Activated T-cell treated with anti-CD3 and anti-CD28 coated beads, Interleukin-2, amount 50 U/mL, for 24 hours (primary cell): ENCODE measurements at regions not wholly inside any gene's neighbourhood (a gene's known extent, or its start where the extent isn't known, plus 50 kb on each side); places are given as distances from the start of the nearest gene placed in this dataset.

Source experiments
- DNase-seq: peaks from one replicate; pipeline ENCODE4 v3.0.0-alpha.2; 2020
- H3K27ac Mint-ChIP-seq: 2 replicates; pipeline ENCODE4 v1.8.0; 2020; ENCODE audit warnings: mild to moderate bottlenecking, mixed read lengths
- H3K27me3 Mint-ChIP-seq: 2 replicates; pipeline ENCODE4 v1.8.0; 2020; ENCODE audit warnings: mixed read lengths
- H3K36me3 Mint-ChIP-seq: 2 replicates; pipeline ENCODE4 v1.8.0; 2020; ENCODE audit warnings: low read depth, mixed read lengths
- H3K4me1 Mint-ChIP-seq: 2 replicates; pipeline ENCODE4 v1.8.0; 2020; ENCODE audit warnings: low read depth, mixed read lengths
- H3K4me3 Mint-ChIP-seq: 2 replicates; pipeline ENCODE4 v1.8.0; 2020; ENCODE audit warnings: mild to moderate bottlenecking, moderate library complexity, mixed read lengths
- H3K9me3 Mint-ChIP-seq: 2 replicates; pipeline ENCODE4 v1.8.0; 2020; ENCODE audit warnings: mixed read lengths

DNA sequence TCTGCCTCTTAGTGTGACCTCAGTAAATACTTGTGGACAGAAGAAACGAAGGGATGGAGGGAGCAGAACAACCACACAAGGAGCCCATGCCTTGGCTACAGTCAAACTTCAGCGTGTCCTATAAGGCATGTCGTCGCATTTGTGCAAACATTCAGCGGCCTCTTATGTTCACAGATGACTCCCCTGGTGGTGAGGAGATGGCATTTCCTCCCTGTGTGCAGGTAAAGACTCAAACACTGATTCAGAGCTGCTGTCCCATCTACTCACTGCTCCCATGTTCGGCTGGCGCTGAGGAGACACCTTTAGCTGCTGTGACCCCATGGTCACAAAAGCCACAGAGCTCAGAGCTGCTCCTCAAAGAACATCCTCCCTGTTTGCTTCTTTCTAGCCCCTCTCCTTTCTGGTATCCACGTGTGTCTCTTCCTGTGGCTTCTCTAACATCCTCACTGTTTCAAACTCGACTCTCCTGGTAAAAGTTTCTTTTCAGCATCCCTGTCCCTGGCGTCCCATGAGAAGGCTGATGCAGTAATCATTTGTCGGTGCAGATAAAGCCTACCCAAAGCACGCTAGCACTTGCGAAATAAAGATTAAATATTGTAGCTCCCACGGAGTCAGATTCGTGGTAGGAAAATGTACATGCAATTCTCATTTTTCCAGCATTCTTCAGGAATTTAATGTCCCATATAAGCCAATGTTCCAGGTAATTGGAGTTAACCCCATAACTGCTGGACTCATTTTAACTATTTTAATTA, 124.9 kb upstream of the NEBL start:
- Mint-ChIP-seq H3K9me3 (no peaks in the 10 kb centered on the region), H3K4me1 (no peaks in the 10 kb centered on the region), H3K36me3 (no peaks in the 10 kb centered on the region), H3K4me3 (no peak overlapping the region), H3K27ac (no peak overlapping the region), H3K27me3 (peaks cover 3% of the 10 kb centered on the region)
- no peak for DNase-seq

DNA sequence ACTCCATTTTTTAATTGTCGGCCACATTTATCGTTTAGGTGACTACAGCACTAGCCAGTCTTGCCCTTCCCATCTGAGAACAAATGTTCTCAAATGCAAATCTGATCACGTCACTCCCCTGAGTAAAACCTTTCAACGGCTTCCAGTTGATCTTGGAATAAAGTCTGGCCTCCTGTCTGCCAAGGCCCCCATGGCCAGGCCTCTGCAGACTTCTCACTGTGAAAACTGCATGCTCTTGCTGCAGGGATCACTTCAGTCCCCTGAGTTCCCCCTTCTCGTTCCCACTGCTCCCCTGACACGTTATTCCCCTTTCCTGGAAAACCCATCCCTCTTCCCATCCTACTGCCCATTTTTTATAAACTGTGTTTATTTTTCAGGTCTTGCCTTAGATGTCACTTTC, 124.1 kb upstream of the NEBL start:
- Mint-ChIP-seq H3K27me3 (peaks cover 3% of the 10 kb centered on the region), H3K27ac (no peak overlapping the region), H3K36me3 (no peaks in the 10 kb centered on the region), H3K4me3 (no peak overlapping the region), H3K4me1 (no peaks in the 10 kb centered on the region), H3K9me3 (no peaks in the 10 kb centered on the region)
- DNase-seq = no peak

DNA sequence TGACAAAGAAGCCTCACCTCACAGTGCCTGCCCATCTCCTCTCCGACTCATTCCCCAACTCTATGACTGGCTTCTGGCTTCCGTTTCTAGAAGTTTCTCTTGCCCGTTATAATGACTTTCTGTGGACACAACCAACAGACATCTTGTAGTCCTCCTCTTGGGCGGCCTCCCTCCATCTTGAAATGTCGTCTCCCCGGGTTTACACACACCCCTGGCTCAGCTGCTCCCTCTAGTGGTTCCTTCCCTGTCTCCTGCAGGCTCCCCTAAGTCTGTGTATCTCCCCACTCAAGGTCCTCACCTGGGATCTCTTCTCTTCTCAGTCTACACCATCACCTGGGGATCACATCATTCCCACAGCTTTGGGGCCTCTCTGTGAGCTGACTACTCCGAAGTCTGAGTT, 123.4 kb upstream of the NEBL start:
- Mint-ChIP-seq H3K27me3 (peaks cover 3% of the 10 kb centered on the region), H3K4me3 (no peak overlapping the region), H3K4me1 (no peaks in the 10 kb centered on the region), H3K9me3 (no peaks in the 10 kb centered on the region), H3K27ac (no peak overlapping the region), H3K36me3 (no peaks in the 10 kb centered on the region)
- no peak for DNase-seq

DNA sequence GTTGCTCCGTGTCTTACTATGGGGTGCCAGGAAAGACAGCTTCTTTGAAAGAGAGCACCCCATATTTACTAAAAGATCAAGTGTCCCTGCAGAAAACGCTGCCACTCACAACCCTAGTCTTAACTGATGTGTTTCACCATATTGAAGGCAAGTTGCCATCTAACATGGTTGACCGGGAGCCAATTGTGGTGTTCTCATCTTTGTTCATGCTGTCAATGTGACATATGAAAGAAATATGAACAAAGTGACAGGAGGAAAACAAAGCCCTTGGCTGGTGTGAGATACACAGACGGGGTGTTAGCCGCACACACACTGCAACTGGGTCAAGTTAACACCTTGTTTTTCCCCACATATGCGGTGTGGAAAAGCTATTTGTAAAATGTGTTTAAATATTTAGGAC, 122.3 kb upstream of the NEBL start:
- H3K27ac Mint-ChIP-seq = no peak overlapping the region
- peaks cover 3% of the 10 kb centered on the region for H3K27me3 Mint-ChIP-seq
- no peaks in the 10 kb centered on the region for H3K9me3 Mint-ChIP-seq
- DNase-seq = no peak
- no peaks in the 10 kb centered on the region for H3K4me1 Mint-ChIP-seq
- no peak overlapping the region for H3K4me3 Mint-ChIP-seq
- no peaks in the 10 kb centered on the region for H3K36me3 Mint-ChIP-seq

DNA sequence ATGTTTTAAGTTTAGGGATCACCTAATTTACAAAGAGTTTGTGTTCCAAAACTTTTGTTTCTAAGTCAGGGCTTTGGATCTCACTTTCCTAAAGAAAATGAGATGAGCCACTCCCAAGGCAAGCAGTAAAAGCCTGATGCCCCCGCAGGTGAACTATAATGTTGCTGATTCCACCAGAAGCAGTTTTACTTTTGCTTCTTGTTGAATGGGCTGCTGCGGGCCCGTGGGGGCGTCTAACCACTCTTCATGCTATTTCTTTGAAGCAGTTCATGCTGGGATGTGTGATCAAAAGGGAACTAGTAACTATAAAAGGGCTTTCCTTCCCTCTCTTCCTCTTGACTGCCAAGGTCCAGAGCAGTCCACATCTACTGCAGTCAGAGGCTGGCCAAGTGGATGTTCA, 118.7 kb upstream of the NEBL start:
- Mint-ChIP-seq H3K9me3 (no peaks in the 10 kb centered on the region), H3K27me3 (peaks cover 3% of the 10 kb centered on the region), H3K4me3 (no peak overlapping the region), H3K4me1 (no peaks in the 10 kb centered on the region), H3K27ac (no peak overlapping the region), H3K36me3 (no peaks in the 10 kb centered on the region)
- DNase-seq = no peak

DNA sequence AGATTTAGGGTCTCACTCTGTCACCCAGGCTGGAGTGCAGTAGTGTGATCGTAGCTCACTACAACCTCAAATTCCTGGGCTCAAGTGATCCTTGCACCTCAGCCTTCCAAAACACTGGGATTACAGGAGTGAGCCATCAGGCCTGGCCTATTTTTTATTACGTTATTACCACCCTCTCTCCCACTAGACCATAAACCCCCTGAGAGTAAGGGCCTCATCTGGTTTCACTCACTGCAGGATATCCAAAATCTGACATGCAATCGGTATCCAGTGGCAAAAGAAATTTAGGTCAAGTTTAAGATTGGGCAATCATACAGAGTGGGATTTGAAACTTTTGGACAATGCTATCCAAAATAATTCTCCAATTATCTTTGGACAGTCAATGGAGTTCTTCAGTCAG, 117.0 kb upstream of the NEBL start:
- H3K4me3 Mint-ChIP-seq = no peak overlapping the region

DNA sequence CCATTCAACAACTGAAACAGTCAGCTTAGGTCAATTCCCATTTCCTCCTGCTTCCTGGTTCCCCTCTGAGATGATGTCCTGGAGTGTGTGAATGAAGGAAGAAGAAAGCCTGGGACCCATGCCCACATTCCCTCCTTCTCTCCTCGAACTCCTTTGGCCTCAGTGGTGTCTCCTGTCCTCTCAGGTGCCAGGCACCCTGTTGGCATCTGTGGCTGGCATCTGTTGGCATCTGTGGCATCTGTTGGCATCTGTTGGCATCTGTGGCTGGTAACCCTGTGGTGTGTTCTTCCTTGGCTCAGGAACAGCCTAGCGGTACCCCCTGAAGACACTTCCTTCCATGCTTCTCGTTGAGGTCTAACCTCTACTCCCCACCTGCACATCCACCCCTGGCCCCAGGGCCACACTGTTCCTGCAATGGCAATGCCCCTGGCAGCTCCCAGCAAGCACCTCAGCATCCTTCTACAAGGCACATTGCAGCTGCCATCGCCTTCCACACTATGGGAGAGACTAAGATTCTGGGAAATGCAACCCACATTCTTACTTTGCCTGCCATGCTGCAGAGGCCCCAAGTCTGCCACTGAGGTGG, 114.4 kb upstream of the NEBL start:
- Mint-ChIP-seq H3K36me3 (no peaks in the 10 kb centered on the region), H3K4me1 (no peaks in the 10 kb centered on the region), H3K4me3 (no peak overlapping the region), H3K27me3 (no peaks in the 10 kb centered on the region), H3K27ac (no peak overlapping the region), H3K9me3 (no peaks in the 10 kb centered on the region)
- no peak for DNase-seq

More for the DNA sequence above, 117.0 kb upstream of the NEBL start:
- no peaks in the 10 kb centered on the region for H3K4me1 Mint-ChIP-seq
- no peaks in the 10 kb centered on the region for H3K36me3 Mint-ChIP-seq
- no peaks in the 10 kb centered on the region for H3K9me3 Mint-ChIP-seq
- H3K27ac Mint-ChIP-seq = no peak overlapping the region
- no peak for DNase-seq
- H3K27me3 Mint-ChIP-seq = no peaks in the 10 kb centered on the region

DNA sequence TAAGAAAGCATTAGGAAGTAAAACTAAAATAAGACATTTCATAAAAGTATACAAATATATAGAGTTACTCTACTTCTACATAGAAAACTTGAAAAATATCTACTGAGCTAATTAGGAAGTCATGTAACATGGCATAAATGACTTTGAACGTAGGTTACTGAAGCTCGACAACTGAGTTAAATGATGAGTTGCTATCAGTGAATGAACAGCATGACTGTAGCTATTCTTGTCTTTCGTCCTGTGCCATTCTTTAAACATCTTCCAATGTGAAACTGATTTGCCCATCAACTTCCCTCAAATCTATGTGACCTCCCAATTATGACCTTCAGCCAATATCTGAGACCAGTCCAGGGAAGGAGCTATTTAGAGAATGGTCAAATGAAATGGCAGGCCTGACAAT, 113.5 kb upstream of the NEBL start:
- Mint-ChIP-seq H3K4me1 (no peaks in the 10 kb centered on the region), H3K36me3 (no peaks in the 10 kb centered on the region), H3K27me3 (no peaks in the 10 kb centered on the region), H3K4me3 (no peak overlapping the region), H3K9me3 (no peaks in the 10 kb centered on the region), H3K27ac (no peak overlapping the region)
- DNase-seq = no peak

DNA sequence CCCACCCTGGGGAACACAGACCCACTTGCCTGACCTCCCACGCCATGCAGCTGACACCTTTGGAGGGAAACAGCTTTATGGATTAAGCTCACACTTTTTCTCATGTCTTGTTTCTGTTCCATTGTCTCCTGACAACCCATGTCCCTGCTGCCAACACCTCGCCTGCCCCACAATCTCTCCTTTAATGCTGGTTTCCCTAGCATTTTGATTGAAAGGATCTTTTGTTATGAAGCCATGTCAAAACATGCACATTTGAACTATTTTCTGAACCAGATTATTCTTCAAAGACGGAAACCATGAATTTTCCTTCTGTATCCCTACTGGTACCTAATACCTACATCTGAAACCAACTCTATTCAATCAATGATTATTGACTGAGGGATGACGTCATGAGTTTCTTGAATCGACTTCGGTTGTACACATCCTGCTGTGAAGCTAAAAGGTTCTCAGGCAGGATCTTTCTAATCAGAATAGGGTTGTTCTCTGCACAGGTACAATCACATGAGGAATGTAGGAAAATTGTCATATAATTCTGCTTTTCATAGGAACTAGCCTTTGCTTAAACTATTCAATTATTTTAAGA, 106.2 kb upstream of the NEBL start:
- Mint-ChIP-seq H3K27ac (no peak overlapping the region), H3K4me1 (peaks cover 6% of the 10 kb centered on the region), H3K36me3 (no peaks in the 10 kb centered on the region), H3K9me3 (no peaks in the 10 kb centered on the region), H3K4me3 (no peak overlapping the region), H3K27me3 (no peaks in the 10 kb centered on the region)
- no peak for DNase-seq

DNA sequence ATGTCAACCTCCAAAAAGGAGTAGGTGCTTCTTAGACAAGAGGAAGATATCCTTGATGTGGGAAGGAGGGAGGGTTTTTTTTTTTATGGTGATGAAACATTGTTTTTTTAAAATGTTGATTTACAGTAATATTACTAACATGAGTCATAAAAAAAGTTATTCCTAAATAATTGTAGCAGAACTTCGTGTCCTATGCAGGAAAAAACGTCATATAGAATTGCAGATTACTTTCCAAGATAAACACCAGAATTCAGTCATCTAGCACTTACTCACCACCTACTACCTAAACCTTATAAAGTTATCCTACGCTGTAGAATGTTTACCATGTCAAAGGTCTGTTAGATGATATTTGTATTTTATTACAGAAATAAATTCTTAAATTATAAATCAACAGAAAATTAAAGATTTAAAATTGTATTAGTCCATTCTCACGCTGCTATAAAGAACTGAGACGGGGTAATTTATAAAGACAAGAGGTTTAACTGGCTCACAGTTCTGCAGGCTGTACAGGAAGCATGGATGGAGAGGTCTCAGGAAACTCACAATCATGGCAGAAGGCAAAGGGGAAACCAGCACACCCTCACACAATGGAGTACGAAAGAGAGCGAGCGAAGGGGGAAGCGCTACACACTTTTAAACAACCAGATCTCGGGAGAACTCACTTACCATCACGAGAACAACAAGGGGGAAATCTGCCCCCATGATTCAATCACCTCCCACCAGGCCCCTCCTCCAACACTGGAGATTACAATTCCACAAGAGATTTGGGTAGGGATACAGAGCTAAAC, 105.2 kb upstream of the NEBL start:
- DNase-seq = no peak
- no peaks in the 10 kb centered on the region for H3K9me3 Mint-ChIP-seq
- no peak overlapping the region for H3K27ac Mint-ChIP-seq
- no peak overlapping the region for H3K4me3 Mint-ChIP-seq
- no peaks in the 10 kb centered on the region for H3K36me3 Mint-ChIP-seq
- peaks cover 6% of the 10 kb centered on the region for H3K4me1 Mint-ChIP-seq
- no peaks in the 10 kb centered on the region for H3K27me3 Mint-ChIP-seq

DNA sequence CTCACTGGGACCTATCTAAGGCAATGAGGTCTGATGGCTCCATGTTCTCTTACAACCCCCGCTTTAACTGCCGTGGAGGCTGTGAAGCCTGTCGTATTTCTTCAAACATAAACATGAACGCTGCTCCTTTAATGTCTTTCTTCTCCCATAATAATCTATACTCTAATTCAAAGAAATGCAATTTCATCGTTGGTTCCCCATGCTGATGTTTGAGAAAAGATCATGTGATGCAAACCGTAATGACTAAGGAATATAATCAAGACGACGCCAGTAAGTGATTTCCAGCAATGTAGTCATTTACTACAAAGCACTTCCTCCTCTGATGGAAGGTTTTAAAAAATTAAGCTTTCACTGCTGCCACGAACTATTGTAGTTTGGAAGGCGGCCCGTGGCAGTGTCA, 102.6 kb upstream of the NEBL start:
- Mint-ChIP-seq H3K4me1 (peaks cover 6% of the 10 kb centered on the region), H3K9me3 (no peaks in the 10 kb centered on the region), H3K36me3 (no peaks in the 10 kb centered on the region), H3K27me3 (no peaks in the 10 kb centered on the region), H3K27ac (no peak overlapping the region), H3K4me3 (no peak overlapping the region)
- no peak for DNase-seq

DNA sequence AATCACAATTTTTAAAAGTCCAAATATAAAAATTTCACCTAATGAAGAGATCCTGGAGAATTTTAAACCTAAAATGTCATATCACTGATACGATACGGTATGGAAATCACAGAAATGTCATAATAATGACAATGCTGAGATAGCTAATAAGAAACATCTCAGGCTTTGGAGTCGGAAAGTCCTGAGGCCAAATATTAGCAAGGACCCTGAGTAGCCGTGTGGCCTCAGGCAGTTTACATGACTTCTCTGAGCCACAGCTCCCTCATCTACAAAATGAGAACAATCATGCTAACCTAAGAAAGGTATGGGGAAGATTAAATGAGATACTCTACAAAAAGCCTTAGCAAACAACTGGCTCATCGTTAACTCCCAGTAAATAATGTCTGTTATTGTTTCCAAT, 100.9 kb upstream of the NEBL start:
- Mint-ChIP-seq H3K9me3 (no peaks in the 10 kb centered on the region), H3K4me3 (no peak overlapping the region), H3K27me3 (no peaks in the 10 kb centered on the region), H3K36me3 (no peaks in the 10 kb centered on the region), H3K4me1 (peaks cover 4% of the 10 kb centered on the region), H3K27ac (no peak overlapping the region)
- DNase-seq = no peak

DNA sequence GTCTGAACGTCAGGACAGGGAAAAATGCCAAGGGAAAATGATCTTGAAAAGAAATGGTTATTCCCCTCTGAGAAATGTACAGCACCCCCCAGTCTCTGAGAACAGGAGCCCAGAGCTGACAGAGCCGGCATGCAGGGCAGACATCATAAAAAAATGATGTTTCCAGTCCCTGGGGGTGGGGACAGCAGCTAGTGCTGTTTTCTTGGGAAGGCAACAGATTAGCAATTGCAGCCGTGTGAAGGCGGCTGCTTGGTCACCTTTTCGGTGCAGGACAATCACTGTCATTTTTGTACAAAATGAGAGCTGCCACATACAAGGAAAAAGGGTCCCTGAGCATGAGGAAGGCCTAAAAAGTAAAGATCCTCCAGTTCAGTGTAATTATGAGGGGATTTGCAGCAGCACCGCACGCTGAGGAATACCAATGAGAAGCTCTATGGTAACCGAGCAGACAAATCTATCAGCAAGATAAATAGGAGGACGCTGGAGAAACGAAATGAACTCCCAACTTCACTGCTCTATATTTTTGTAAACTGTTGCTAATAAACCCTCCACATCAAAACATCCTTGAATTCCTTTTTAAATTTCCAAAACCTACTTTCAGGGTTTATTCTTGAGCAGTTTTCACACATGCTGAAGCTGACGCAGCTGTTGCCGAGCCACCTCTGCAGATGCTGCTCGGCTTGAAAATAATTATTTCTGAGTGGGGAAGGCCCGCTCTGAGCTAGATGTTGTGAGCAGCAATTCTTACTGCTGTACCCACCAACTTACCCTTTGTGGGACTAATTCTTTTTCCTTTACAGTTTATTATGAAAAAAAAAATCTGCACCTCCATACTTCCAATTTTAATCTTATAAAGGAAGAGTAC, 98.2 kb upstream of the NEBL start:
- no peak for DNase-seq
- H3K4me3 Mint-ChIP-seq = no peak overlapping the region
- no peaks in the 10 kb centered on the region for H3K9me3 Mint-ChIP-seq
- no peak overlapping the region for H3K27ac Mint-ChIP-seq
- H3K36me3 Mint-ChIP-seq = no peaks in the 10 kb centered on the region
- H3K27me3 Mint-ChIP-seq = no peaks in the 10 kb centered on the region
- no peaks in the 10 kb centered on the region for H3K4me1 Mint-ChIP-seq

DNA sequence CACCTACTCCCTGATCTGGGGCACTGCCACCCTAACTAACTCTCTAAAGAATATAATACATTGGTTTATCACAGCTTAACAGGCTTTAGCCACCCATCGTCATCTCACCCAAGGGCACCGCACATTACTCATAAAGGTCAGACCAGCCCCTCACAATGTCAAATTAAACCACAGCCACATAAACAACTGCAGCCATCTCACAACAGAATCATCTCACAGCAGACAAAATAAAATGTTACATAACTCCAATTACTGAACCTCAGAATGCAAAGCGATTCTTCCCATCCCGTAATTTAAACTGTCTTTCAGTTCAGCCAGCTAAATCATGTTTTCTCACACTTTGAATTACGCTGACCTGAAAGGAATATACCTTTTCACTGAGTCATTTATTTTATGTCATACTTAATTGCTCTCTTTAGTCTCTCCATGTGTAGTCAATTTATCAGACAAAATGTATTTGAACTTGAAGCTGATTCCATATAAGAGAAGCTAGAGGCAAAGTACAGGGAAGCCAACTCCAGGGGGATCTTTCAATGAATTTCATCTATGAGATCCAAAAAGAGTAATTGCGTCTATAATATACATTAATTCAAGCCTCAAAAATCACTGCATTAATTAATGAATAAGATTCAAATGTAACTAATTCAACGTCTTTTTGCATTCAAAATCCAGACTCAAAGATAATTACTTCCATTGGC, 96.9 kb upstream of the NEBL start:
- Mint-ChIP-seq H3K27me3 (no peaks in the 10 kb centered on the region), H3K4me1 (no peaks in the 10 kb centered on the region), H3K9me3 (no peaks in the 10 kb centered on the region), H3K27ac (no peak overlapping the region), H3K36me3 (no peaks in the 10 kb centered on the region), H3K4me3 (no peak overlapping the region)
- DNase-seq = no peak
